WI38 (cell line): ENCODE measurements at regions not wholly inside any gene's neighbourhood (a gene's known extent, or its start where the extent isn't known, plus 50 kb on each side); places are given as distances from the start of the nearest gene placed in this dataset.

ENCODE experiments used
- H3K4me3 ChIP-seq: 2 replicates; pipeline ENCODE4 v1.5.1; 2011; ENCODE audit warnings: low read depth, mild to moderate bottlenecking, control low read depth, low read length
- TF ChIP-seq, protein P1 (sequence below): IDR thresholded peaks from 2 replicates; pipeline ENCODE4 v1.5.1; 2012; ENCODE audit warnings: low read depth, mild to moderate bottlenecking, control low read depth, low read length

DNA sequence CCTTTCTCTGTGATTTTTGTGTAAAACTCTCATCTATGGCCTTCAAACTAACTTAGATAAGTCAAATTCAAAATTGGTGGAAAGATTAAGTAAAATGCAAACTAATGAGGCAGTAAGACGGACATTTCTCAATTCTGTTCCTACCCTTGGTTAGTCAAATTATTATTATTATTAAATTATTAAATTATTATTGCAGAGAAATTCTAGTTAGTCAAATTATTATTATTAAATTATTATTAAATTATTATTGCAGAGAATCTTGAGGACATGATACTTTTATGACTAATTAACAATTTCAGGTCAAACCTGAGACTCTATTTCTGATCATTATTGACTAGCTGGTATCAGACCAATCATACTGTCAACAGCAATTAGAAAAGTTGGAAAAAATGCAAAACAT, 845.0 kb upstream of the NECTIN3 start:
- H3K4me3 ChIP-seq, result no peak overlapping the region
- TF ChIP-seq, protein P1, sequence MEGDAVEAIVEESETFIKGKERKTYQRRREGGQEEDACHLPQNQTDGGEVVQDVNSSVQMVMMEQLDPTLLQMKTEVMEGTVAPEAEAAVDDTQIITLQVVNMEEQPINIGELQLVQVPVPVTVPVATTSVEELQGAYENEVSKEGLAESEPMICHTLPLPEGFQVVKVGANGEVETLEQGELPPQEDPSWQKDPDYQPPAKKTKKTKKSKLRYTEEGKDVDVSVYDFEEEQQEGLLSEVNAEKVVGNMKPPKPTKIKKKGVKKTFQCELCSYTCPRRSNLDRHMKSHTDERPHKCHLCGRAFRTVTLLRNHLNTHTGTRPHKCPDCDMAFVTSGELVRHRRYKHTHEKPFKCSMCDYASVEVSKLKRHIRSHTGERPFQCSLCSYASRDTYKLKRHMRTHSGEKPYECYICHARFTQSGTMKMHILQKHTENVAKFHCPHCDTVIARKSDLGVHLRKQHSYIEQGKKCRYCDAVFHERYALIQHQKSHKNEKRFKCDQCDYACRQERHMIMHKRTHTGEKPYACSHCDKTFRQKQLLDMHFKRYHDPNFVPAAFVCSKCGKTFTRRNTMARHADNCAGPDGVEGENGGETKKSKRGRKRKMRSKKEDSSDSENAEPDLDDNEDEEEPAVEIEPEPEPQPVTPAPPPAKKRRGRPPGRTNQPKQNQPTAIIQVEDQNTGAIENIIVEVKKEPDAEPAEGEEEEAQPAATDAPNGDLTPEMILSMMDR, result no peak

DNA sequence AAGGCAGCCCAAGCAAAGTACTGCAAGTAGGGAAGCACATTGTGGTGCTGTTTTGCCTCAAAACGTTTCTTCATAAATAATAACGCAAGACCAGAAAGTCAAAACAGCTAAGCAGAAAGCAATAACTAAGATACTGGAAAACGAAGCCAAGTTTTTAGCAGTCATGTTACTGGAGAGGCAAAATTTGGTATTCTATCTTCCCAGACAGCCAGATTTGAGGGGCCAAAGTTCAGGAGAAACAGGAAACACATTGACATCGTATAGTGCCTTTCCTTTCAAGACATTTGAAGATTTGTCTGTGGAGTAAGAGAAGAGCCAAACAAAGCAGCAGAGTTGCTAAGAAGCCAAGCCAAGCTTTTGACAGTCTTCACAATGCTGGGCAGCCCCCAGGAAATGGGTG, 843.6 kb upstream of the NECTIN3 start:
- TF ChIP-seq, protein P1, result no peak
- H3K4me3 ChIP-seq, result no peak overlapping the region

- no peak overlapping the region for H3K4me3 ChIP-seq
- TF ChIP-seq, protein P1, result no peak
These were observed 836.8 kb upstream of the NECTIN3 start for GRCh38 chr3:110234831-110235230.

DNA sequence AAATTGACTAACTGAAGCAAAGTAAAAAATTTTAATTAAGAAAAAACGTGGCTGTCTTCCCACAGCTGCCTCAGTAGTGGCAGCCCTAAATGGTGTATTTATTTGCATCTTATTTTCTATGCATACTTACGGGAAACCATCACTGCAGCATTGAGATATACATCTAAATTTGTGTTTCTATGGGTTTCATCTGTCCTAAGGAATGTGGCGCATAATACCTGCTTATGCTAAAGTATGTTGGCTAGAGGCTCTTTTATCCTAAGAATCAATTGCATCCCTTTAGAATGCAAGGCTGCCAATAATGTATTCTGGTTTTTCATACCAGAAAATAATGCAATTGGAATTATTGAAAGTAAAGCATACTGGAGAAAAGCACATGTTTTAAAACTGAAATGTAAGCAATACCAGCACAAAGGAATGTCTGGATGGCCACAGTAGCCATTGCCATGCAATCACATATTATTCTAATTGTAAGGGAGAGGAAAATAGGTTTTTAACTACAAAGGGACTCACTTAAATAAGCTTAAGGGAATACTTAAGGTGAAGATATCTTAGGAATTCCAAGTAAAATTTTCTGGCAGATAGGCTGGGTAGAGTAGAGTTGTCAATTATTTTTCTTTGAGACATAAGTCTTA, 834.5 kb upstream of the NECTIN3 start:
- TF ChIP-seq, protein P1, result no peak
- no peak overlapping the region for H3K4me3 ChIP-seq

DNA sequence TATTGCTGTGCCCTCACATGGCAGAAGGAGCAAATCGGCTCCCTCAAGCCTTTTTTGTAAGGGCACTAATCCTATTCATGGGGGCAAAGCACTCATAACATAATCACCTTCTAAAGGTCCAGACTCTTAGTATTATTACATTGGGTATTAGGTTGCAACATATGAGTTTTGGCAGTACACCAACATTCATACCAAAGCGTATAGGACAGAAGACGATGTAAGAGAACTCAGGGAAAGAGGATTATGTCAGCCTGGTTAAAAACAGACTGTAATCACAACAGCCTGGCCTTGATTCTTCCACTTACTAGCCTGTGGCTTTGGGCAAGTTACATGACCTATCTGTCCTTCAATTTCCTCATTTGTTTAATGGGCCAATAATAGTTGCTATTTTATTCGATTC, 828.5 kb upstream of the NECTIN3 start:
- H3K4me3 ChIP-seq, result no peak overlapping the region
- TF ChIP-seq, protein P1, result no peak

DNA sequence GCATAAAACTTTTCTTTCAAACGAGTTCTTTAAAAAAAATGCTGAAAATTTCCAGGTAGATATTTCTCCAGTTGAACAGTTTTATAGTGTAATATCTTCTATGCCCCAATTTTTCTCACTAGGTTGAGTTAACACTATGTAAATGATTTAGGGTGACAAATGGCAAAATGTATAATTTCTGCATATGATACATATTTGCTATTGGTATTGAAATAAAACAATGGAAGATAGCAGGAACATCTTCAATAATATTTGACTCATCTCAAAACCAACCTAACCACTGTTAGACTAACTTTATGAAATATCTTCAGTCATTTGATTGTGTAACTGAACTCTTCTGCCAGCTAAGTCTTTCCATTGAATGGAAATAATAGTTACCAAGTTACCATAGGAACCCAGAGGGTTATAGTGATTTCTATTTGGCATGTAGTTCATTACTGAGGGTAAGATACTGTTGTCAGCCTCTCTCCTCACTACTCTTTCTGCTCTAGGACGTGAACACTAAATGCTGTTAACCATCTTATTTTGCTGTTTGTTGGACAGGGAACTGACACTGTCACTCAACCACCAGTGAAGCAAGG, 824.7 kb upstream of the NECTIN3 start:
- H3K4me3 ChIP-seq, result no peak overlapping the region
- TF ChIP-seq, protein P1, result no peak

DNA sequence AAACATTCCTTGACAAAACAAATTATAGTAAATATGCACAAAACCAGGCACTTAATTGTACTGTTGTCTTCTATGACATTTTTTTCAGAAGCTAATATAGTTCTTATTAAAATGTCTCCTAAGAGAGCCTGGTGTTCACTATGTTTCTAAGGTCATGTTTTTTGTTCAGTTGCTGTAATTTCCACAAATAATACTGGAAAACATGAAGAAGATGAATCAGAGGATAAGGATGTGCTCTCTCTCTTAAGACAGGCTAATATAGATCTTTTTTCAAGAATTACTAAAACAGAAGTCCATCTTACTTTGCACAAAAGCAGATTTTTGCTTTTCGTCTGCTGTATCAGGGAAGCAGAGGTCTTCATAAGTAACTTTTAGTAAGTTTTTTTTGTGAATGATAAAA, 823.0 kb upstream of the NECTIN3 start:
- TF ChIP-seq, protein P1, result no peak
- no peak overlapping the region for H3K4me3 ChIP-seq
